ENCODE measurements at regions not wholly inside any gene's neighbourhood (a gene's known extent, or its start where the extent isn't known, plus 50 kb on each side); places are given as distances from the start of the nearest gene placed in this dataset.

DNA sequence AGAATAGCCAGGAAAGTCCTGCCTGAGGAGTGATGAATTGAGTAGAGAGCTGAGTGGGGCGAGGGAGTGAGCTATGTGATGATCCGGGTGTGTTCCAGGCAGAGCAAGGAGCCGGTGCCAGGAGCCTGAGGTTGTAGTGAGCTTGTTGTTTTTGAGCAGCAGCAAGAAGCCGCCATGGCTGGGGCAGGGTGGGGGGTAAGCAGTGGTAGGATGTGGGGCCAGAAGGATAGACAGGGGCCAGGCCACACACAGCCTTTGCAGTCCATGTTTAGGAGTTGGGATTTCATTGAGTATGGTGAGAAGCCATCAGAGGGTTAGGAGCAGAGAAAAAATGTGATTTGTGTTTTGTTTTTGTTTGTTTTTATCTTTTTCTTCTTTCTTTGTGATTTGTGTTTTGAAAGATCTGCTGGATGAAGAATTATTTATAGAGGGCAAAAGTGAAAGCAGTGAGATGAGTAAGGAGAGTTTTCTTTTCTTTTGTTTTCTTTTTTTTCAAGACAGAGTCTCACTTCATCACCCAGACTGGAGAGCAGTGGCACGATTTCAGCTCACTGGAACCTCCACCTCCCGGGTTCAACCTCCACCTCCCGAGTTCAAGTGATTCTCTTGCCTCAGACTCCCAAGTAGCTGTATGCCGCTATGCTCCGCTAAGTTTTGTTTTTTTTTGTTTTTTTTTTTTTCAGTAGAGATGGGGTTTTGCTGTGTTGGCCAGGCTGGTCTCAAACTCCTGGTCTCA, 92.3 kb upstream of the BCAT1 start:
- no peak for TF ChIP-seq EZH2 (IDR thresholded peaks at IDR 0.05; ENCODE audit: insufficient read depth, low read length)
- TF ChIP-seq, protein P1, sequence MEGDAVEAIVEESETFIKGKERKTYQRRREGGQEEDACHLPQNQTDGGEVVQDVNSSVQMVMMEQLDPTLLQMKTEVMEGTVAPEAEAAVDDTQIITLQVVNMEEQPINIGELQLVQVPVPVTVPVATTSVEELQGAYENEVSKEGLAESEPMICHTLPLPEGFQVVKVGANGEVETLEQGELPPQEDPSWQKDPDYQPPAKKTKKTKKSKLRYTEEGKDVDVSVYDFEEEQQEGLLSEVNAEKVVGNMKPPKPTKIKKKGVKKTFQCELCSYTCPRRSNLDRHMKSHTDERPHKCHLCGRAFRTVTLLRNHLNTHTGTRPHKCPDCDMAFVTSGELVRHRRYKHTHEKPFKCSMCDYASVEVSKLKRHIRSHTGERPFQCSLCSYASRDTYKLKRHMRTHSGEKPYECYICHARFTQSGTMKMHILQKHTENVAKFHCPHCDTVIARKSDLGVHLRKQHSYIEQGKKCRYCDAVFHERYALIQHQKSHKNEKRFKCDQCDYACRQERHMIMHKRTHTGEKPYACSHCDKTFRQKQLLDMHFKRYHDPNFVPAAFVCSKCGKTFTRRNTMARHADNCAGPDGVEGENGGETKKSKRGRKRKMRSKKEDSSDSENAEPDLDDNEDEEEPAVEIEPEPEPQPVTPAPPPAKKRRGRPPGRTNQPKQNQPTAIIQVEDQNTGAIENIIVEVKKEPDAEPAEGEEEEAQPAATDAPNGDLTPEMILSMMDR (IDR thresholded peaks at IDR 0.05; ENCODE audit: insufficient read depth, low read depth, low read length) = no peak

Data from astrocyte (in vitro differentiated cells and primary cell).